Mesenchymal stem cell (in vitro differentiated cells and primary cell): ENCODE measurements at regions not wholly inside any gene's neighbourhood (a gene's known extent, or its start where the extent isn't known, plus 50 kb on each side); places are given as distances from the start of the nearest gene placed in this dataset.

Experiments
- DNase-seq: peaks from one replicate; pipeline ENCODE4 v3.0.0-alpha.2; 2013
- H2AFZ ChIP-seq: one replicate; pipeline ENCODE4 v1.6.1; 2013; ENCODE audit warnings: low read depth, mild to moderate bottlenecking, control low read depth, inconsistent platforms, low read length, moderate library complexity
- H2AK5ac ChIP-seq: 2 replicates; pipeline ENCODE4 v1.6.1; 2013; ENCODE audit warnings: low read length, moderate library complexity, mild to moderate bottlenecking, inconsistent platforms; ENCODE audit not compliant: severe bottlenecking
- H2BK120ac ChIP-seq: one replicate; pipeline ENCODE4 v1.6.1; 2013; ENCODE audit warnings: low read depth, mild to moderate bottlenecking, inconsistent platforms, low read length, moderate library complexity
- H2BK12ac ChIP-seq, 2 experiments: one replicate each; pipeline ENCODE4 v1.6.1; 2013; ENCODE audit warnings: inconsistent platforms in 2 of 2, low read length in 2 of 2, mild to moderate bottlenecking in 2 of 2, moderate library complexity in 2 of 2, control low read depth in 1 of 2
- H2BK15ac ChIP-seq: one replicate; pipeline ENCODE4 v1.6.1; 2013; ENCODE audit warnings: mild to moderate bottlenecking, low read depth, inconsistent platforms; ENCODE audit not compliant: poor library complexity, severe bottlenecking
- H2BK5ac ChIP-seq: 2 replicates; pipeline ENCODE4 v1.6.1; 2013; ENCODE audit warnings: low read depth, mild to moderate bottlenecking, low read length, control low read depth, inconsistent platforms; ENCODE audit not compliant: poor library complexity, severe bottlenecking
- H3K14ac ChIP-seq, 2 experiments: one replicate each; pipeline ENCODE4 v1.6.1; 2013; ENCODE audit warnings: inconsistent platforms in 2 of 2, low read length in 2 of 2, control low read depth in 1 of 2, mild to moderate bottlenecking in 1 of 2, moderate library complexity in 1 of 2
- H3K18ac ChIP-seq, 2 experiments: one replicate each; pipeline ENCODE4 v1.6.1; 2013; ENCODE audit warnings: inconsistent platforms in 2 of 2, low read length in 2 of 2, control low read depth in 1 of 2, low read depth in 1 of 2, mild to moderate bottlenecking in 1 of 2
- H3K23ac ChIP-seq, 2 experiments: one replicate each; pipeline ENCODE4 v1.6.1; 2013; ENCODE audit warnings: inconsistent platforms in 2 of 2, low read length in 2 of 2, mild to moderate bottlenecking in 2 of 2, moderate library complexity in 2 of 2, control low read depth in 1 of 2
- H3K27ac ChIP-seq: 2 replicates; pipeline ENCODE4 v1.5.1; 2013; ENCODE audit warnings: mild to moderate bottlenecking, moderate library complexity, low read length, control low read depth, inconsistent platforms; ENCODE audit not compliant: poor library complexity, severe bottlenecking
- H3K27me3 ChIP-seq, 2 experiments: 2 replicates each; pipeline versions ENCODE4 v1.6.1 to v1.7.0; 2013; ENCODE audit warnings: low read length in 2 of 2, mild to moderate bottlenecking in 2 of 2, moderate library complexity in 2 of 2, control low read depth in 1 of 2, inconsistent platforms in 1 of 2; ENCODE audit not compliant: control insufficient read depth in 1 of 2, insufficient read depth in 1 of 2
- H3K36me3 ChIP-seq, 2 experiments: 2 replicates each; pipeline versions ENCODE4 v1.6.1 to v1.7.0; 2013; ENCODE audit warnings: low read length in 2 of 2, control low read depth in 1 of 2, inconsistent platforms in 1 of 2, low read depth in 1 of 2, mild to moderate bottlenecking in 1 of 2; ENCODE audit not compliant: insufficient read depth in 2 of 2, control insufficient read depth in 1 of 2
- H3K4ac ChIP-seq, 2 experiments: one replicate each; pipeline ENCODE4 v1.6.1; 2013; ENCODE audit warnings: inconsistent platforms in 2 of 2, low read length in 2 of 2, mild to moderate bottlenecking in 2 of 2, moderate library complexity in 2 of 2, control low read depth in 1 of 2, low read depth in 1 of 2
- H3K4me1 ChIP-seq: 2 replicates; pipeline ENCODE4 v1.6.1; 2013; ENCODE audit warnings: low read depth, low read length, control low read depth; ENCODE audit not compliant: control insufficient read depth, insufficient read depth
- H3K4me2 ChIP-seq: 2 replicates; pipeline ENCODE4 v1.6.1; 2013; ENCODE audit warnings: low read length, mild to moderate bottlenecking, inconsistent platforms; ENCODE audit not compliant: poor library complexity, severe bottlenecking
- H3K4me3 ChIP-seq, 2 experiments: 2 replicates each; pipeline versions ENCODE4 v1.5.1 to v1.7.0; 2013; ENCODE audit warnings: low read length in 2 of 2, mild to moderate bottlenecking in 2 of 2, control low read depth in 1 of 2, low read depth in 1 of 2; ENCODE audit not compliant: insufficient read depth in 1 of 2
- H3K79me1 ChIP-seq: replicated peaks from 2 replicates; pipeline ENCODE4 v1.6.1; 2013; ENCODE audit warnings: mild to moderate bottlenecking, control low read depth, low read length, inconsistent platforms; ENCODE audit not compliant: poor library complexity, severe bottlenecking
- H3K9ac ChIP-seq: 2 replicates; pipeline ENCODE4 v1.7.0; 2013; ENCODE audit warnings: mild to moderate bottlenecking, low read length, moderate library complexity
- H3K9me3 ChIP-seq: 2 replicates; pipeline ENCODE4 v1.7.0; 2013; ENCODE audit warnings: mild to moderate bottlenecking, low read length; ENCODE audit not compliant: control insufficient read depth
- H4K8ac ChIP-seq: one replicate; pipeline ENCODE4 v1.6.1; 2013; ENCODE audit warnings: inconsistent platforms, mild to moderate bottlenecking, low read length, moderate library complexity
- H4K91ac ChIP-seq: one replicate; pipeline ENCODE4 v1.6.1; 2013; ENCODE audit warnings: mild to moderate bottlenecking, low read length, inconsistent platforms
- WGBS: methylation state at CpG from one replicate; pipeline ENCODE4 v1.1.7; 2013; ENCODE audit warnings: mixed read lengths; 5-methylcytosine and 5-hydroxymethylcytosine counted together

DNA sequence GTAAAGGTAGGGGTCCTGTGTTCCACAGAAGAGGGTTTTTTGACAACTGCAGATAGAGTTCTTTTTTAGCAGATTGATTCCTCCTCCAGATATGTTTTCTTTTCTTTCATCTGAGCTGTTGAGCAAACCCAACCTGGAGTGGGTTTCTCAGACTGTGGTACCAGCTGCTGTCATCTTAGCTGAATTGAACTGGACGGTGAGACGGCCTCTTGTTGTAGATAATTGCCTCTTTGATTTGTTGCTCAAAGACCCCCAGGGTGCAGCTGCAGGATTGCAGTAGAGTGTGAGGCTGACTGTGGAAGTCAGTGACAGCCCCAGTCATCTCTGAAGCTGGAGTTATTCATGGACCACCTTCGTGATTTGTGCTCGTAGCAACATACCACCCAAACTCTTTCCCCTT is 317.7 kb downstream of the AACS start:
- Histone ChIP-seq H3K4me2 (no peak overlapping the region), H2AK5ac (no peak overlapping the region), H2BK120ac (no peak overlapping the region), H3K18ac (no peak overlapping the region), H3K27me3 (no peaks in the 10 kb centered on the region), H3K4me3 (no peak overlapping the region), H3K14ac (no peak overlapping the region), H2BK5ac (no peak overlapping the region), H3K4ac (no peak overlapping the region), H3K79me1 (no peaks in the 10 kb centered on the region), H3K4me1 (no peaks in the 10 kb centered on the region), H2BK15ac (no peak overlapping the region), H3K36me3 (no peaks in the 10 kb centered on the region), H3K23ac (no peak overlapping the region), H2BK12ac (no peak overlapping the region), H3K9ac (no peak overlapping the region), H3K9me3 (peaks cover 4% of the 10 kb centered on the region), H2AFZ (no peak overlapping the region), H4K8ac (no peak overlapping the region), H3K27ac (no peak overlapping the region), H4K91ac (no peak overlapping the region)
- 74% methylated on average over 2 of the region's 4 CpGs for WGBS
- no peak for DNase-seq

GRCh38 chr12:125386652-125387051 is 321.4 kb downstream of the AACS start:
- H3K4me1 ChIP-seq: no peaks in the 10 kb centered on the region
- no peaks in the 10 kb centered on the region for H3K36me3 ChIP-seq
- 34% methylated on average over 1 of the region's 1 CpG for WGBS
- no peak overlapping the region for H2BK15ac ChIP-seq
- H4K8ac ChIP-seq: no peak overlapping the region
- no peak overlapping the region for H2AFZ ChIP-seq
- no peak overlapping the region for H3K14ac ChIP-seq
- H3K23ac ChIP-seq: no peak overlapping the region
- no peak overlapping the region for H2BK120ac ChIP-seq
- H3K27ac ChIP-seq: no peak overlapping the region
- H2AK5ac ChIP-seq: no peak overlapping the region
- H3K4me3 ChIP-seq: no peak overlapping the region
- H4K91ac ChIP-seq: no peak overlapping the region
- no peak for DNase-seq
- H3K9me3 ChIP-seq: no peaks in the 10 kb centered on the region
- H3K4ac ChIP-seq: no peak overlapping the region
- no peak overlapping the region for H3K9ac ChIP-seq
- no peak overlapping the region for H2BK12ac ChIP-seq
- no peak overlapping the region for H2BK5ac ChIP-seq
- no peaks in the 10 kb centered on the region for H3K27me3 ChIP-seq
- H3K79me1 ChIP-seq: no peaks in the 10 kb centered on the region
- H3K18ac ChIP-seq: no peak overlapping the region
- no peak overlapping the region for H3K4me2 ChIP-seq

DNA sequence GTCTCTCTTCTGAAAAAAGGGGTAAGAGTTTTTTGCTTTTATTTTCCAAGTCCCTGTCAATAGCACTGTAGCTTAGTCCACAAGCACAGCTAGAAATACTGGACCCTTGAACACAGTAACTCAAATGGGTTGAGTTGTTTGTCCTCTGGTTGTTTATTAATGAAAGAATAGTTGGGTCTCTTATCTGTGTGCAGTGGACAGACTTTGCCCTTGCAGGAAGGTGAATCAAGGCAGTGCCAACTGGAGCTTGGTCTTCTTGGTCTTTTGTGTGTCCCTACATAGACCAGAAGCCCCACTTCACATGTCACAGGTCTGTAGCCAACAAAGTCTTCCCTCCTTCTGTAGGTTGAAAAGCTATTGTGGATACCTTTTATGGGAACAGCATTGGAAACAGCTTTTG is 322.0 kb downstream of the AACS start:
- H3K9ac ChIP-seq: no peak overlapping the region
- H3K27ac ChIP-seq: no peak overlapping the region
- no peak overlapping the region for H2AFZ ChIP-seq
- no peaks in the 10 kb centered on the region for H3K9me3 ChIP-seq
- no peak overlapping the region for H3K23ac ChIP-seq
- no peak overlapping the region for H2BK120ac ChIP-seq
- H3K27me3 ChIP-seq: no peaks in the 10 kb centered on the region
- H2BK15ac ChIP-seq: no peak overlapping the region
- no peaks in the 10 kb centered on the region for H3K79me1 ChIP-seq
- no peak overlapping the region for H3K18ac ChIP-seq
- H2BK12ac ChIP-seq: no peak overlapping the region
- H4K91ac ChIP-seq: no peak overlapping the region
- H3K4me1 ChIP-seq: no peaks in the 10 kb centered on the region
- no peak for DNase-seq
- H3K14ac ChIP-seq: no peak overlapping the region
- no peaks in the 10 kb centered on the region for H3K36me3 ChIP-seq
- H3K4me2 ChIP-seq: no peak overlapping the region
- no peak overlapping the region for H3K4me3 ChIP-seq
- H4K8ac ChIP-seq: no peak overlapping the region
- H2BK5ac ChIP-seq: no peak overlapping the region
- no peak overlapping the region for H3K4ac ChIP-seq
- no peak overlapping the region for H2AK5ac ChIP-seq

- Histone ChIP-seq H4K91ac (no peak overlapping the region), H3K4me3 (no peak overlapping the region), H3K36me3 (no peaks in the 10 kb centered on the region), H2BK120ac (no peak overlapping the region), H2BK15ac (no peak overlapping the region), H2AK5ac (no peak overlapping the region), H3K79me1 (no peaks in the 10 kb centered on the region), H2BK5ac (no peak overlapping the region), H3K4me2 (no peak overlapping the region), H4K8ac (no peak overlapping the region), H3K27ac (no peak overlapping the region), H3K18ac (no peak overlapping the region), H2AFZ (no peak overlapping the region), H3K14ac (no peak overlapping the region), H3K9me3 (no peaks in the 10 kb centered on the region), H3K4me1 (no peaks in the 10 kb centered on the region), H3K4ac (no peak overlapping the region), H2BK12ac (no peak overlapping the region), H3K27me3 (no peaks in the 10 kb centered on the region), H3K23ac (no peak overlapping the region), H3K9ac (no peak overlapping the region)
- DNase-seq: no peak
Observed at GRCh38 chr12:125389061-125389697, 323.9 kb downstream of the AACS start.
